Activated CD8-positive, alpha-beta T cell treated with anti-CD3 and anti-CD28 coated beads, Interleukin-2, amount 10 ng/mL, durations not matched to agents 7 days and 5 days (primary cell): ENCODE measurements at regions not wholly inside any gene's neighbourhood (a gene's known extent, or its start where the extent isn't known, plus 50 kb on each side); places are given as distances from the start of the nearest gene placed in this dataset.
A peak's percentile ranks its signal among the peaks of the same experiment; 100 is the strongest.

Source experiments
- ATAC-seq: fragments of 150-1000 bp; cut with Tn5 transposase; one replicate; pipeline ENCODE4 v1.10.0; 2021; ENCODE audit warnings: moderate library complexity
- CTCF ChIA-PET: fragments of 350-600 bp; sonication (Branson Sonifier 250); formaldehyde crosslinking; loops from one replicate; lab custom pipeline; 2021; ENCODE audit warnings: antibody characterized with exemption; lab: Charles Lee
- POLR2A ChIA-PET: fragments of 350-600 bp; sonication (Branson Sonifier 250); formaldehyde crosslinking; loops from one replicate; lab custom pipeline; 2021; ENCODE audit warnings: antibody characterized with exemption; lab: Charles Lee
- DNase-seq: peaks from one replicate; pipeline ENCODE4 v3.0.0-alpha.2; 2020
- H3K27ac Mint-ChIP-seq: one replicate; pipeline ENCODE4 v1.8.0; 2021; ENCODE audit warnings: mild to moderate bottlenecking, mixed read lengths
- H3K27me3 Mint-ChIP-seq: one replicate; pipeline ENCODE4 v1.8.0; 2021; ENCODE audit warnings: low read depth, mixed read lengths
- H3K36me3 Mint-ChIP-seq: one replicate; pipeline ENCODE4 v1.8.0; 2021; ENCODE audit warnings: low read depth, mixed read lengths
- H3K4me1 Mint-ChIP-seq: one replicate; pipeline ENCODE4 v1.8.0; 2021; ENCODE audit warnings: low read depth, mixed read lengths
- H3K4me3 Mint-ChIP-seq: one replicate; pipeline ENCODE4 v1.8.0; 2021; ENCODE audit warnings: mild to moderate bottlenecking, mixed read lengths
- H3K9me3 Mint-ChIP-seq: one replicate; pipeline ENCODE4 v1.8.0; 2022; ENCODE audit warnings: mixed read lengths; ENCODE audit not compliant: insufficient read depth

DNA sequence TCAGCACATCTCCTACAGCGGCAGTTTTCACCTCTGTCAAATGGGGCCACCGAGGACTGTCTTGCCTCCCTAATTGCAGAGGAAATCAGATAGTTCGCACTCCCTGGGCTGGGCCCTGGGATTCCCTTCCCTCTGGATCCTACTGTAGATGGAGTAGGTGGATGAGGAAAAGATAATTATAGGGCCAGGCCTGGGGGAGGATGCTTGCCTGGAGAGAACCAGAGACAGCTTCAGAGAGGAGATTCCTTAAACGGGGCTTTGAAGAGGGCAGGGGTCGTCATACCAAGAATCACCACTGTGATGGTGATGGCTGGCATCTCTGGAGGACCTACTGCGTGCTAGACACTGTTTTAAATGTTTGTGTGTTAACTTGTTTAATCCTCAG is 50.8 kb upstream of the SLC6A6 start:
- Mint-ChIP-seq H3K4me1 (no peaks in the 10 kb centered on the region), H3K9me3 (no peaks in the 10 kb centered on the region), H3K27ac (no peak overlapping the region), H3K4me3 (no peak overlapping the region), H3K27me3 (peaks cover 3% of the 10 kb centered on the region), H3K36me3 (no peaks in the 10 kb centered on the region)
- ChIA-PET CTCF (no interaction called here), POLR2A (no interaction called here)
- ATAC-seq (no peak), DNase-seq (no peak)

DNA sequence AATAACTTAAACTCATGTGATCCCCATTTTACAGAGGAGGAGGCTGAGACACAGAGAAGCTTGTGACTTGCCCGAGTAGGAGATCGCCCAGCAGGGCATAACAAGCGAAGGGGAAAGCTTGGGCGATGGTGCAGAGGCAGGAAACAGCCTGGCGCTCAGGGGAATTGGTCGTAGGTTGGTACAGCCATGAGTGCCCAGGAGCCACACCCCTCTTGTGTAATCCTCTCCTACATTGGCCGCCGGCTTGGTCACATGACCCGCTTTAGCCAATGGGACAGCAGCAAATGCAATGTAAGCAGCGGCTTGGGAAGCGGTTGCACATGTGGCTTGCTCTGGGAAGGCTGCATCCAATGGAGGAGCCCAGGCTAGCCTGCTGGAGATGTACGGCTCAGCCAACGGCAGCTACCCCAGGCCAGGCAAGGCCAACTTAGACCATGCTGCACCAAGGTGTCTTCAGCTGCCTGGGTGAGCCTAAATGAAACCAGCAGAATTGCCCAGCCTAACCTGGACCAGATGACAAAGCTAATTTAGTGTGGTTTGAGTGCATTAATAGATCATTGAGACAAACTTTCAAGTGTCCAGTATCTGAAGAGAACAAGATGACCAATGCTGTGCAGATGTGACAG is 50.3 kb upstream of the SLC6A6 start:
- H3K36me3 Mint-ChIP-seq: no peaks in the 10 kb centered on the region
- no peaks in the 10 kb centered on the region for H3K4me1 Mint-ChIP-seq
- ATAC-seq (no peak), DNase-seq (peak; percentile 22)
- ChIA-PET CTCF (interaction anchor here (1.3 kb wide), 1 partner anchor 110 kb away, joined by 3 read pairs; no protein-coding TSS in a partner anchor), POLR2A (no interaction called here)
- peaks cover 3% of the 10 kb centered on the region for H3K27me3 Mint-ChIP-seq
- H3K4me3 Mint-ChIP-seq: no peak overlapping the region
- H3K27ac Mint-ChIP-seq: no peak overlapping the region
- H3K9me3 Mint-ChIP-seq: no peaks in the 10 kb centered on the region
